Type B pancreatic cell (in vitro differentiated cells): ENCODE measurements at regions not wholly inside any gene's neighbourhood (a gene's known extent, or its start where the extent isn't known, plus 50 kb on each side); places are given as distances from the start of the nearest gene placed in this dataset.

ENCODE experiments used
- DNase-seq: peaks from one replicate; pipeline ENCODE4 v3.0.0; 2021; ENCODE audit warnings: mixed read lengths; ENCODE audit not compliant: unreplicated experiment; ENCODE audit errors: extremely low spot score
- H3K27ac Mint-ChIP-seq: 2 replicates; pipeline ENCODE4 v1.8.0; 2021; ENCODE audit warnings: mild to moderate bottlenecking, mixed read lengths
- H3K27me3 Mint-ChIP-seq: 2 replicates; pipeline ENCODE4 v1.8.0; 2021; ENCODE audit warnings: mixed read lengths
- H3K36me3 Mint-ChIP-seq: 2 replicates; pipeline ENCODE4 v1.8.0; 2021; ENCODE audit warnings: mixed read lengths
- H3K4me1 Mint-ChIP-seq: one replicate; pipeline ENCODE4 v1.8.0; 2021; ENCODE audit warnings: mixed read lengths; ENCODE audit not compliant: unreplicated experiment
- H3K4me3 Mint-ChIP-seq: 2 replicates; pipeline ENCODE4 v1.8.0; 2021; ENCODE audit warnings: mild to moderate bottlenecking, mixed read lengths
- H3K9me3 Mint-ChIP-seq: 2 replicates; pipeline ENCODE4 v1.8.0; 2021; ENCODE audit warnings: mixed read lengths
- TF ChIP-seq, protein P1 (sequence below): fragments of 200-600 bp; sonication (generic); conservative IDR thresholded peaks from 2 replicates; pipeline ENCODE4 v1.5.0; 2021; ENCODE audit warnings: antibody characterized with exemption, mild to moderate bottlenecking

DNA sequence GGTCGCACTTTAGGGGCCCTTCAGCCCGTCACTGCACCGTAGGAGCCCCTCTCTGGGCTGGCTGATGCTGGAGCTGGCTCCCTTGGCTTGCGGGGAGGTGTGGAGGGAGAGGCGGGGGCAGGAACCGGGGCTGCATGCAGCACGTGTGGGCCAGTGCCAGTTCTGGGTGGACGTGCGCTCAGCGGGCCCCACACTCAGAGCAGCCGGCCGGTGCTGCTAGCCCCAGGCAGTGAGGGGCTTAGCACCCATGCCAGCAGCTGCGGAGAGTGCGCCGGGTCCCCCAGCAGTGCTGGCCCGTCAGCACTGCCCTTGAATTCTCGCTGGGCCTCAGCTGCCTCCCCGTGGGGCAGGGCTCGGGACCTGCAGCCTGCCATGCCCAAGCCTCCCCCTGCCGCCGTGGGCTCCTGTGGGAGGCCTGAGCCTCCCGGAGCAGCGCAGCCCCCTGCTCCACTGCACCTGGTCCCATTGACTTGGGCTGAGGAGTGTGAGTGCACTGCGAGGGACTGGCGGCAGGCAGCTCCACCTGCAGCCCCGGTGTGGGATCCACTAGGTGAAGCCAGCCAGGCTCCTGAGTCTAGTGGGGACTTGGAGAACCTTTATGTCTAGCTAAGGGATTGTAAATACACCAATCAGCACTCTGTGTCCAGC is 108.8 kb upstream of the RASGEF1B start:
- Mint-ChIP-seq H3K27ac (no peak overlapping the region), H3K9me3 (peaks cover 3% of the 10 kb centered on the region), H3K27me3 (no peaks in the 10 kb centered on the region), H3K4me3 (no peak overlapping the region), H3K36me3 (no peaks in the 10 kb centered on the region), H3K4me1 (peaks cover 15% of the 10 kb centered on the region)
- no peak for DNase-seq
- TF ChIP-seq, protein P1, sequence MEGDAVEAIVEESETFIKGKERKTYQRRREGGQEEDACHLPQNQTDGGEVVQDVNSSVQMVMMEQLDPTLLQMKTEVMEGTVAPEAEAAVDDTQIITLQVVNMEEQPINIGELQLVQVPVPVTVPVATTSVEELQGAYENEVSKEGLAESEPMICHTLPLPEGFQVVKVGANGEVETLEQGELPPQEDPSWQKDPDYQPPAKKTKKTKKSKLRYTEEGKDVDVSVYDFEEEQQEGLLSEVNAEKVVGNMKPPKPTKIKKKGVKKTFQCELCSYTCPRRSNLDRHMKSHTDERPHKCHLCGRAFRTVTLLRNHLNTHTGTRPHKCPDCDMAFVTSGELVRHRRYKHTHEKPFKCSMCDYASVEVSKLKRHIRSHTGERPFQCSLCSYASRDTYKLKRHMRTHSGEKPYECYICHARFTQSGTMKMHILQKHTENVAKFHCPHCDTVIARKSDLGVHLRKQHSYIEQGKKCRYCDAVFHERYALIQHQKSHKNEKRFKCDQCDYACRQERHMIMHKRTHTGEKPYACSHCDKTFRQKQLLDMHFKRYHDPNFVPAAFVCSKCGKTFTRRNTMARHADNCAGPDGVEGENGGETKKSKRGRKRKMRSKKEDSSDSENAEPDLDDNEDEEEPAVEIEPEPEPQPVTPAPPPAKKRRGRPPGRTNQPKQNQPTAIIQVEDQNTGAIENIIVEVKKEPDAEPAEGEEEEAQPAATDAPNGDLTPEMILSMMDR = no peak

DNA sequence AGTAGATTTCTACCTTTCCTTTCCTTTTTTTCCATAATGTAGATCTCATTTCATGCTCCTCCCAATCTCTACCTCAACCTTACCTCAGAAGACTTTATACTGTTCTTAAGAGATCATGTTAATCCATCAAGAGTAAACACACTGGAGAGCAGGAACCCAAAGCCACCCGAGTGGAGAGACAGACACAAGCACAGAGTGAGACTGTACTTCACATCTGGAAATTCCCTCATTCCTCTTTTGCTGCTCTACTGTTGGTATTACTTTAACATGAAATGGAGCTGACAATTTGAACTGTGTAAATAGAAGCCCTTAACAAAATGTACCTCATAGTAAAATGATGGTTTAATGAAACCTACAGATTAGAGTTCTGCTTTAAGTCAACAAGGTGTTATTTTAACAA is 105.7 kb upstream of the RASGEF1B start:
- H3K4me1 Mint-ChIP-seq = peaks cover 19% of the 10 kb centered on the region
- peaks cover 3% of the 10 kb centered on the region for H3K9me3 Mint-ChIP-seq
- DNase-seq = no peak
- TF ChIP-seq, protein P1 = no peak
- H3K27ac Mint-ChIP-seq = no peak overlapping the region
- H3K27me3 Mint-ChIP-seq = no peaks in the 10 kb centered on the region
- no peak overlapping the region for H3K4me3 Mint-ChIP-seq
- no peaks in the 10 kb centered on the region for H3K36me3 Mint-ChIP-seq

DNA sequence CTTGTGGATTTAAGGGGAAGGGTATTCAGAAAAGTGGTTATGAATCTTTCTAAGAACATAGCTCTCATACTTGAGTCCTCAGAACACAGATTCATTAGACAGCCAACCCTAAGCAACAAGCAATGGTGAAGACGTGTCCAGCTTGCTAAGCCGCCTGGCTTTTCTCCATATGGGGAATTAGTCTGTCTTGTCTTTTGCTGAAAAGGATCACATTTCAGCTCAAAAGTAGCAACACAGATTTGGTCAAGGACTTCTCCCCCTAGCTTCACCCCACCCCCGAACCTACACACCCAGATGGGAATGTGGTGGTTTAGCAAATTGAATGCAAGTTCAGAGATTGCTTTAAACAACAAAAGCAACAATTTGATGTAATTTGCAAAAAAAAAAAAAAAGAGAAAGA is 103.3 kb upstream of the RASGEF1B start:
- H3K4me1 Mint-ChIP-seq = peaks cover 23% of the 10 kb centered on the region
- no peak overlapping the region for H3K27ac Mint-ChIP-seq

DNA sequence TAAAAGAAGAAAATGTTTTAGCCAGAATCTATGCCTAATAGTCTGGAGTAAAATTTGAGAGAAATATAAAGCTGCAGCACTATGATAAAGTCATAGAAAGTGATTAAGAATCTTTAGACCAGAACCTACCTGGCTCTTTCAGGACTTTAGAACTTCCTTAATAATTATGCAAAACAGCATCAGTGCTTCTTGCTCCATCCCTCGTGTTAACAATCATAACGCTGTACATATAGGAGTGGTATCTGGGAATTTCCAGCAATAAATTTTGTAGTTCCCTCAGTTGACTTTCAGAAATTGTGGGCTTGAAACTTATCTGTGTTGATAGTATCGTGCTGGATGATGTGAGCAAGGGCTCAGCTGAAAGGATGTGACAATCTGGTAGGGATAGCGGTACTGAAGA is 102.1 kb upstream of the RASGEF1B start:
- Mint-ChIP-seq H3K4me1 (peaks cover 23% of the 10 kb centered on the region), H3K27ac (no peak overlapping the region), H3K9me3 (no peaks in the 10 kb centered on the region), H3K4me3 (no peak overlapping the region), H3K27me3 (no peaks in the 10 kb centered on the region), H3K36me3 (no peaks in the 10 kb centered on the region)
- no peak for DNase-seq
- TF ChIP-seq, protein P1 = no peak

More for the DNA sequence above, 103.3 kb upstream of the RASGEF1B start:
- DNase-seq = no peak
- Mint-ChIP-seq H3K4me3 (no peak overlapping the region), H3K36me3 (no peaks in the 10 kb centered on the region), H3K27me3 (no peaks in the 10 kb centered on the region), H3K9me3 (peaks cover 3% of the 10 kb centered on the region)
- TF ChIP-seq, protein P1 = no peak

DNA sequence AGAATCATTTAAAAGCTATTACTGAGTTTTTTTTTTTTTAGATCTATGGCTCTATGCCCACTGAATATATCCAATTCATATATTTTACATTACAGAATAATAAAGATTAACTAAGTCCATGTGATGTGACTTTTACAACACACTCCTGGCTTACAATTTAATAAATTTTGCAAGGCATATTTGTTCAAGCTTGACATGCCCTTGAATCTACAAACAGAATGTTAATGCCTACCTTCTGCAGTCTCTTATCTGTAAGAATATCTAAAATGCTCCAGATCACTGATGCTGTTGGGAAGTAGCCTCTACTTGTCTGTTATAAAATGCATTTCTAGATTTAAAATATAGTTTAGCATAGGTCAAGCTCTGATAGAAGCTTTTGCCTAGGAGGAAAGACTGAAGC is 100.7 kb upstream of the RASGEF1B start:
- H3K4me3 Mint-ChIP-seq = no peak overlapping the region
- H3K9me3 Mint-ChIP-seq = no peaks in the 10 kb centered on the region
- TF ChIP-seq, protein P1 = no peak

More for the DNA sequence above, 100.7 kb upstream of the RASGEF1B start:
- Mint-ChIP-seq H3K36me3 (no peaks in the 10 kb centered on the region), H3K27ac (no peak overlapping the region), H3K4me1 (peaks cover 17% of the 10 kb centered on the region), H3K27me3 (no peaks in the 10 kb centered on the region)
- no peak for DNase-seq
